Stomach (tissue), 4 donors: ENCODE measurements at regions not wholly inside any gene's neighbourhood (a gene's known extent, or its start where the extent isn't known, plus 50 kb on each side); places are given as distances from the start of the nearest gene placed in this dataset.

Experiments
- EP300 ChIP-seq: sonication (generic); formaldehyde crosslinking; IDR thresholded peaks from one replicate; pipeline ENCODE4 v1.6.1; 2017; ENCODE audit warnings: antibody characterized with exemption
- POLR2A ChIP-seq, 4 donors: fragments of 450-650 bp; IDR thresholded peaks; one replicate each; pipeline ENCODE4 v1.6.1; 2016; ENCODE audit warnings: antibody characterized with exemption in 4 of 4, control low read depth in 2 of 4, mild to moderate bottlenecking in 1 of 4, moderate library complexity in 1 of 4
- POLR2AphosphoS5 ChIP-seq, 3 donors: sonication (generic); formaldehyde crosslinking; IDR thresholded peaks; one replicate each; pipeline ENCODE4 v1.6.1; 2016; ENCODE audit warnings: antibody characterized with exemption in 3 of 3
- TF ChIP-seq, protein P1 (sequence below), 7 experiments: fragments of 450-650 bp in 4 of 7; fragments of 200-600 bp in 3 of 7; sonication (generic) in 3 of 7; IDR thresholded peaks; one replicate each; pipeline ENCODE4 v1.5.1; 2016 to 2019; ENCODE audit warnings: antibody characterized with exemption in 7 of 7, control low read depth in 2 of 7, mild to moderate bottlenecking in 1 of 7

DNA sequence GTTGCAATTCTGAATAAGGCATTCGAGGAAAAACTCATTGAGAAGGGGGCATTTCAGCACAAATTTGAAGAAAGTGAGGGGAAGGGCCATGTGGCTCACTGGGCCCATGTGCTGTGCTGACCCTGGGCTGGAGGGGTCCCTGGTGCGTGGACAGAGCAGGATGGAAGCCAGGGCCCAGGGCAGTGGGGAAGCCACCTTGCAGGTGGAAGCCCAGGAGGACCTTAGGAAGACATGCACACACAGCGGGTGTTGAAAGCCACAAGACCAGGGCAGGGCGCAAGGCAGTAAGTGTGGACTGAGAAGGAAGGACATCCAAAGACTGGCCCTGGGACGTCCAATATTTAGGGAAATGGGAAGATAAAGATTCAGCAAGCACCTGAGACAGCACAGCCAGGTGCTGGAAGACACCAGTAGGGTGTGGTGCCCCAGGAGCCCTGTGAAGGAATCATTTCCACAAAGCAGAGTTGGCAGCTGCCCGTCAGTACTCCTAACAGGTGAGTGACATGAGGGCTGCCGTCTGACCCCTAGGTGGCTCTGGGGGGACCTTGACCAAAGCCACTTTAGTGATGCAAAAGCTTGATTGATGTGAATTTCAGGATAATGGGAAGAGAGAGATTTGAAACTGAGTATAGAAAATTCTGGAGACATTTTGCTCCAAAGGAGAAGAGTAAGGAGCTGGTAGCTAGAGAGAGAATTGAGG is 254.4 kb upstream of the EXOC2 start:
- TF ChIP-seq POLR2A (IDR thresholded peaks at IDR 0.05) (no peak), POLR2AphosphoS5 (IDR thresholded peaks at IDR 0.05) (no peak), EP300 (no peak)
- TF ChIP-seq, protein P1, sequence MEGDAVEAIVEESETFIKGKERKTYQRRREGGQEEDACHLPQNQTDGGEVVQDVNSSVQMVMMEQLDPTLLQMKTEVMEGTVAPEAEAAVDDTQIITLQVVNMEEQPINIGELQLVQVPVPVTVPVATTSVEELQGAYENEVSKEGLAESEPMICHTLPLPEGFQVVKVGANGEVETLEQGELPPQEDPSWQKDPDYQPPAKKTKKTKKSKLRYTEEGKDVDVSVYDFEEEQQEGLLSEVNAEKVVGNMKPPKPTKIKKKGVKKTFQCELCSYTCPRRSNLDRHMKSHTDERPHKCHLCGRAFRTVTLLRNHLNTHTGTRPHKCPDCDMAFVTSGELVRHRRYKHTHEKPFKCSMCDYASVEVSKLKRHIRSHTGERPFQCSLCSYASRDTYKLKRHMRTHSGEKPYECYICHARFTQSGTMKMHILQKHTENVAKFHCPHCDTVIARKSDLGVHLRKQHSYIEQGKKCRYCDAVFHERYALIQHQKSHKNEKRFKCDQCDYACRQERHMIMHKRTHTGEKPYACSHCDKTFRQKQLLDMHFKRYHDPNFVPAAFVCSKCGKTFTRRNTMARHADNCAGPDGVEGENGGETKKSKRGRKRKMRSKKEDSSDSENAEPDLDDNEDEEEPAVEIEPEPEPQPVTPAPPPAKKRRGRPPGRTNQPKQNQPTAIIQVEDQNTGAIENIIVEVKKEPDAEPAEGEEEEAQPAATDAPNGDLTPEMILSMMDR (IDR thresholded peaks at IDR 0.05): no peak
